ENCODE measurements at regions not wholly inside any gene's neighbourhood (a gene's known extent, or its start where the extent isn't known, plus 50 kb on each side); places are given as distances from the start of the nearest gene placed in this dataset.

DNA sequence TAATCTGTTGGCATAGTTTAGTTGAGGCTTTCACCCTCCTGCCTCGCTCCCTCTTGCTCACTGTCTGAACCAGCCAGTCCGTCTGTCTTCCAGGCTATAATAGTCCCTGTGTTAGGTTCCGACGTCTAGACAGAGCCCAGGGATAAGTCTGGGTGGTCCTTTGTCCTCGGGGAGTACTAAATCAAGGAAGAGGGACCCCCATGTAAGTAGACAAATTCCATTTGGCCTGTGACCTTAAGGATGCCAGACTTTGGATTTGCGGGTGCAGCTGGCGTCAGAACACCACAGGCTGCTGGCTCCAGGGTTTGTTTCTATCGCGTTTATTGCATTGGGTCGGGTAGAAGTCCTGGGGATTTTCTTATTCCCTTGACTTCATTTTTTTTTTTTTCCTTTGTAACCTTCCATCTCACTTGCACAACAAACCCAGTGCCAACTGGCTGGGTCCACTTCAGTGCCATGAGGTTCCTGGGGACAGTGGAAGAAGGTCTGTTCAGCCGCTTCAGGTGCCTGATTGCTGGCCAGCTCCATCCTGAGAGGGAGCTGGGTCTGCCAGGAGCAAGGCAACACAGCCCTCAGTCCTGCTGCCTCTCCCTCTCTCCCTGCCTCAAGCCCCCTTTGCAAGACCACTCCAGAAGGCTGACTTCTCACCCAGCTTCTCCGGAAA lies 95.4 kb upstream of the KLHL25 start:
- DNase-seq (ENCODE audit: low read depth) = no peak

DNA sequence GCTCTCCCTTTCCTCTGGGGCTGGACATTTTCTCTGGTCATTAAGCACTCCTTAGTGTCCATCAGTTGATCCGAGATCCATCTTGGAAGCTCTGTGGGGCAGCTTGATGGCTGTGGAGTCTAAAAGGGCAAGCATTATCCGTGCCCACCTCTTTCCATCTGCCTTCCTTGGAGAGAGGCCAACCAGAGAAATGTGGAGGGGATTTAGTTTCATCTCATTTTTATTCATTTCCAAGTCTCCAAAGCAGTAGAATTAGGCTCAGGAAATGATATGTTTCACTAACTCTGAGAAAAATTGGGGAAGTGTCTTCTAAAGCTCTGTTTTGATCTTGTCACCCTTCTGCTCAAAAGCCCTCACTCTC lies 95.9 kb upstream of the KLHL25 start:
- no peak for DNase-seq (ENCODE audit: low read depth)

DNA sequence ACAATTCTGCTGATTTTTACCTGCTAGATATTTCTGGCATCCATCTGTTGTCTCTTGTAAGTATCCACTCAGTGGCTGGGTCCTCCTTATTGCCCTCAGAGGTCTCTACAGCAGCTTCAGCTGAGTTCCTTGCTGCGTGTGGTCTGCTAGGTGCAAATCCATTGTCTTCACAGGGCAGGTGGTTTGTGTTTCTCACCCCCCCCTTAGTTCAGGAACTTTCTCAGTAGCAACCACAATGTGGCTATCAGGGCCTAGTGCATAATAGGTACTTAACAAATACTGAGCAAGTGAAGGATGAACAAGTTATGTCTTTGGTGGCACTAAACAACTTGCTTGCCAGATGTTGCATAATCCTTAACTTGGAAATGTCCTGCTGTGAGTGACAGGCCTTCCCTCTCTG lies 96.7 kb upstream of the KLHL25 start:
- DNase-seq (ENCODE audit: low read depth) = no peak

DNA sequence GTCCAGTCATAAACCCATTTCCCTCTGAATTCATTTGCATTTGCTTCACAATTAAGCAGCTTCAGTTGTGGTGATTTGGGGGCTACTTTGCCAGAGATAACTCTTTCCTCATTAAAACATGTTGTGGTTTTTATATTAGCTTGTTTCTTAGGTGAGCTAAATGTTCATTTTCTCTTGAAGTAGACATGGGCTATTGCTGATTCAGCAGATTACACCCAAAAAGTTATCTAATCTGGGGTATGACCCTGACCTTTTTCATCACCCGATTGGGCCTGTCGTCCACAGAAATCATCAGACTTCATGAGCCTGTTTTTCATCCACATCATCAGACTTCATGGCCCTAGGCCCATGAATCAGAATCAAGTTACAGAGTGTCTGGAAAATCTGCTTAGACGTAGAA lies 97.5 kb upstream of the KLHL25 start:
- no peak for DNase-seq (ENCODE audit: low read depth)

DNA sequence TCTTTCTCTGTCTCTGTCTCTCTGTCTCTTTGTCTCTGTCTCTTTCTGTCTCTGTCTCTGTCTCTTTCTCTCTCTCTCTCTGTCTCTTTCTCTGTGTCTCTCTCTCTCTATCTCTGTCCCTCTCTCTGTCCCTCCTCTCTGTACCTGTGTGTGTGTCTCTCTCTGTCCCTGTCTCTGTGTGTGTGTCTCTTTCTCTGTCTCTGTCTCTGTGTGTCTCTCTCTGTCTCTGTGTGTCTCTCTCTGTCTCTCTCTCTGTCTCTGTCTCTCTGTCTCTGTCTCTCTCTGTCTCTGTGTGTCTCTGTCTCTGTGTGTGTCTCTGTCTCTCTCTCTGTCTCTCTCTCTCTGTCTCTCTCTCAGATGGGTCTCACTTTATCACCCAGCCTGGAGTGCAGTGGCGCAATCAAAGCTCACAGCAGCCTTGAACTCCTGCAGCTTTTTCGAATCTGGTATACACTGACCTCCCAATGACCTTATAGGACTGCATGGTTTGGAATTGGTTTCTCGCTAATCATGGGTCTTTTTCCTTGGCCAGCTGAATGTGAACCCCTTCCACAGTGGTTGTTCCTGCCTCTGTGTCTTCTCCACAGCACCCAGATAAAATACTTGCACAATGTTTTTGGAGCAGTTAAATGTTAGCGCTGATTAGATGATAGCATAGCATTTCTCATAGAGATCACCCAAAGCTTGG lies 102.6 kb upstream of the KLHL25 start:
- DNase-seq (ENCODE audit: low read depth) = no peak

DNA sequence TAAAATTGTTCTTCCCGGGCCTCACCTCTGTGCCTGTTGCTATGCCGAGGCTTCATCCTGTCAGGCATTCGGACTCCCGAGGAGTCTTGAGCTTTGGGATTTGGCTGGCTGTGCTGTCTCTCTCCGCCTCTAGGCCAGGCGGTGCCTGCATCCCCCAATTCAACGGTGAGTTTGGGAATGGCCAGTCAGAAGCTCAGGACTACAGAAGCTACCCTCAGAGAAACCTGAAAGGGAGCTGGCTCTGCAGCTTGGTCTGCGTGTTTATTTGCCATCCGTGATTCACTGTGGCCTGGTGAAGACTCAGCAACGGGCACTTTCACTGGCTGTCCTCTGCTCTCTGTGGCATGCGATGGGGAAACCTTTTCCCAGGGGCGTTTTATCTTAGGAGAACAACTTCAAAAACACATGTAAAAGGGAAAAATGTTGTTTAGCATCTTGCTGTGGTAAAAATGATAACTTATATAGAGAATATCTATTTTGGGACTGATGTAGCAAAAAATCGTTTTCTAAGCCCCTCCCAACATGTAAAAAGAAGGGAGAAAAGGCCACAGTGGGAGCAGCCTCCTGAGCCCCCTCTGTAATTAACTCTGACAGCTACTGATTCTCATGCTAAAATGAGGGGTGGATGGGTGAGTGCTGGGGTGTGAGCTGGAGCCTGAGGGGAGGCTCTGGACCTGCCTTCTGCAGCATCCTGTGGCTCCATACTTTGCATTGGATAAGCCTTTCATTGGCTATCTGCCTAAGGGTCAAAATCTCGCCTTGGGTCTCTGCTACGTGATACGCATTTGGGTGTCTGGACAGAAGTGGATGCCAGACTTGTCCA lies 103.4 kb upstream of the KLHL25 start:
- DNase-seq (ENCODE audit: low read depth) = no peak

DNA sequence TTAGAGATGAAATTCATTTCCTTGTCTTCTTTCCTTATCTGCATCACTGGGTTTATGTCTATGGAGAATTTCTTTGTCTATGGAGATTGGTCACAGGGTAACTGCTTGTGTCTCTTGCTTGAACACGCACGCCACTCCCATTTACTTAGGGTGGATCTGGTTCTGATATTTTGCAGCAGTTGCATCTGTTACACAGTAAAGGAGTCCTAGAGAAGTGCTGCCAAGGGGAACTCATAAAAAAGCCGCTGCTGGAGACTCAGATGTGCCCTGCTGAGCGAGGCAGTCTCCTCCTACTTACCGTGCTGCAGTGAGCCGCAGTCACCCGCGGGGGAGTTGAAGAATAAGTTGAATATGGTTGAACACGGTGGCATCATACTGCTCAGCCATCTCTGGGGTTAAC lies 105.2 kb upstream of the KLHL25 start:
- DNase-seq (ENCODE audit: low read depth) = no peak

DNA sequence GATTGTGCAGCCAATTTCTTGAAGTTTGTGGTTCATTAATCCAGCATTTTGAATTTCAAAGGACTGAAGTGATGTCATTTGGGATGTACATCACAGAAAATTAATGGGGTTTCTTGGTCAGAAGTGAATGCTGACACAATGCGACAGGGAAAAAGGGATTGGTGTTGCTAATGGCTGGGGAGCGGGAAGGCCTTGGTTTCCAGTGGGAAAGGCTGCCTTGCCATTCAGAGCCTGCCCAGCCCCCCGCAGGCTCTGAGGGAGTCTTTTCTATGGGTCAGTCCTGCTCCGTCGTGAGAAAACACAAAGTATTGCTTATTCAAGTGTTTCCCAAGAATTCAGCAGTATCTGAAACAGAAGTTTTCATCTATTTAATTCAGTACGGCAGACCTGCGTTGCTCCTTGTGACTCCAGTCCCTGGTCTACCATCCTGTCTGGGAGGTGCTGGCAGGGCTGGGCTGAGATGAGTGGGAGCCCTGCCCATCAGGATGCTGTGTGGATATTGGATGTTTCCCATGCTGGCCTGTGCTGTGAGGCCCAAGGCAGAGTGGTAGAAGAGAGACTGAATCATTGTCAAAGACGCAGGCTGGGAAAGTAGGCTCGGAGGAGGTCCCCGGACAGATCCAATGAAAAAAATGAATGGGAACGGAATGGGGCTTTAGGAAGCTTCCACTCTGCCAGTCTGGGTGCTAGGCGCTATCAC lies 111.2 kb upstream of the KLHL25 start:
- DNase-seq (ENCODE audit: low read depth) = no peak

DNA sequence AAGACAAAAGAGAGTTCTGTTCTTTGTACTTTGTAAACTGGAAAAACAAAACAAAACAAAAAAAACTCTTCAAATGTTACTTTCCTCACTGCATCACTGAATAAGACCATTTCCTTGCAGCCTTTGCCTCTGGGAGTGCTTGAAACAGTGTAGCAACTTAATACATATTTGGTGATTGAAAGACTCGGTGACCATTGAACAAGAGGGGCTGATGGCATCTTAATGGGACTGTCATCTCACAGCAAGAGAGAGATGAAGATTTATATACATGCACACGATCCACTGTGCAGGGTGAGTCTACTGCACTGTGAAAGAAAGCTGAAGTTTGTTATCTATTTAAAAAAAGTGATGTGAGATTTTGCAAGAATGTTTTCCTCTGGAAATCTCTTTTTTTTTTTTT lies 111.9 kb upstream of the KLHL25 start:
- no peak for DNase-seq (ENCODE audit: low read depth)

DNA sequence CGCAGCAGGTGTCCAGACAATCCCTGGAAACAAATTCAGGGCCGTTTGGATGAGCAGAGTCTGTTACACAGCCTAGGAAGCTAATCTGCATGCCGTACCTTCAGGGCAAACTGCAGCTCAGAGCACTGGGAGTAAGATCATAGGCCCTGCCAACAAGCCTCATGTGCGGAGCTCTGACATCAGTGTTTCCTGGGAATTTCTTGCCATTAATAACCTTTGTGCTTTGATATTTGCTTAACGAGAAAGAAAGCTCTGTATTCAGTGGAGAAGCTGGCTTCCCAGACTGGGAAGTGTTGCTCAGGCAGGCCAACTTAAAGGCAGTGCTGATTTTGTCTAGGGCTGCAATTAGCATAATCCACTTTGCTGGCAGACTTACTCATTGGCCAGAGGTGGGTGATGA lies 116.1 kb upstream of the KLHL25 start:
- no peak for DNase-seq (ENCODE audit: low read depth)

DNA sequence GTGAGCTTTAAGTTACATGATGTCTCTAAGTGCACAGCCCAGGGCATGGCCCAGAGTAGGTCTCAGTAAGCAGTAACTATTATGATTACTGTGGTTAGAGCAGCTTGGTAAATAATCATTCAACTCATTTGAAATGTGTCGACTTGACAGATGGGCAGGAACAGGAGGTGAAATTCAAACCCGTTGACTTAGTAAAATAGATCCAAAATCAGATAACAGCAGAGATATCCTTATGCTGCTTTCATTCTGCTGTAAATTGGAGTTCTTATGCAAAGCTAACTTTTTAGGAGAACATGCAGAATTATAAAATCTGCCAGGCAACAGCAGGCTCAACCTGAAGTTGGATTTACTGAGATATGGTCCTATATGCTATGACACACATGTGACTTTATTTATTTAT lies 118.7 kb upstream of the KLHL25 start:
- DNase-seq (ENCODE audit: low read depth) = no peak

DNA sequence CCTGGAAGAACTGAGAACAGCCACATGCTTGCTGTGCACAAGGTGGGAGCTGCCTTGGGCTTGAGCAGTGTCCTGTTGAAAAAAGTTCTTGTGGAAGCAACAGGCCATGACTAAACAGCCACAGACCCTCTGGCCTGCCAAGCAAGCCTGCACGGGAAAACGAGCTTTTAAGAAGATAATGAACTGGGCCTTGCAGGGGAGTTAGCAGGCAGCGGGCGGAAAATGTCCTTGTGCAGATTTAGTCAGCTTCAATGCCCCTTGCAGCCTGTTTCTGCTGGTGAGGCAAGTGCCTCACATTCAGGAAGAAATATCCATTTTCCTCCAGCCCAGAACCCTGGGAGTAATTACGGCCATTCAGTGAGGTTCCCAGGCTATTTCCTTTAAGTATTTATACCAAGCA lies 126.2 kb upstream of the KLHL25 start:
- DNase-seq (ENCODE audit: low read depth) = no peak

DNA sequence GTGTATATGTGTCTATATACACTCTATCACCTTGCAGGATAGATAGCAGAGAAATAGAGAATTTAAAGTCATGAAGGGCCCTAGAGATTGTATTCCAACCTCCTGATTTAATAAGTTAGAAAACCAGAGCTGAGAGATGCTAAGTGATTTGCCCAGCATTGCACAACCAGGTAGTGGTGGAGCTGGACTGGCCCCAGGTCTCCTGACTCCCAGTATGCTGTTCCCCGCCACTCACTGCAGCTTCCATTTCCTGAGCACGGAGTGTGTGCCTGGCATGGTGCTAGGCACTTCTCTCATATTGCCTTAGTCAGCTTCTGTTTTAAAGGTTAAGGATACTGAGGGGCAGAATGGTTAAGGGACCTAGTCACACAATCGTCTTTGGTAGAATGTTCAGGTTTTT lies 129.4 kb upstream of the KLHL25 start:
- no peak for DNase-seq (ENCODE audit: low read depth)

DNA sequence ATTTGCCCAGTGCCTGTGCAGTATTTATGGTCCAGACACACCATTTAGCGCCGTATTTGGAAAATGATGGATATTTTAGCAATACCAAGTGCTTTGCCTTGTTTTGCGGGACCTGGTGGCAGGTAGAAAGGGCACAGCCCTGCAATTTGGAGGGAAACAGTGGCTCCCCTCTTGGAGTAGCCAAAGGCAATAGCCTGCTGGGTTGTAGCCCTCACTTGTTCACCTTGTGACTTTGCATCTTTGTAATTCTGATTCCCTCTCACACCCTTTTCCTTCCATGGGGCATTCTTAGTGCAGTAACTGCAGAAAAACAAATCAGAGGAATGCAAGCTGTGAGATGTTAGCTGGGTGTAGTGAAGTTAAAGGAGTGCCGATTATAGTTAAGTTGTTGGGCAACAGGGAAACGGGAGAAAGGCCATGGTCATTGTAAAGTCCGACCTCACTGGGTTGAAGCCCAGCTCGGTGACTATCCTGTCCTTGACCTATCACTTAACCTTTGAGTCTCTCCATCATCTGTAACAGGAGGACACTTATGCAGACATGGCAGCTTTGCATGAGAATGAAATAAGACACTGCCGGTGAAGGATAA lies 131.0 kb upstream of the KLHL25 start:
- DNase-seq (ENCODE audit: low read depth) = no peak

DNA sequence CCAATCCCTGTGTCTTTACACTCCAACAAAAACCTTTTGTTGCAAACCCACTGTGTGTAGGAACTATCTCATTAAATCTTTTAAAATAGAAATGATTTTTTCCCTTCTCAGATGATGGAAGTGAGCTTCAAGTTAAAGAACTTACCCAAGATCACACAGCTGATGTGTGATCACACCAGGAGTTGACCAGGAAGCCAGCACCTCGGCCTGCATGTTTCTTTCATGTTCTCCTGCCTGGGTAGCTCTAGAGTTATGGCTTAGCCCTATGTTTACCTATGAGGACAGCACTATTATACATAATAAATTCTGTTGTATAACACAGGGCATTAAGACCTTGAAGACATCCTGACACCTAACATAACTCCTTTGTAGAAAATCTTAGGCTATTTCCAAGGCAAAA lies 132.1 kb upstream of the KLHL25 start:
- no peak for DNase-seq (ENCODE audit: low read depth)

DNA sequence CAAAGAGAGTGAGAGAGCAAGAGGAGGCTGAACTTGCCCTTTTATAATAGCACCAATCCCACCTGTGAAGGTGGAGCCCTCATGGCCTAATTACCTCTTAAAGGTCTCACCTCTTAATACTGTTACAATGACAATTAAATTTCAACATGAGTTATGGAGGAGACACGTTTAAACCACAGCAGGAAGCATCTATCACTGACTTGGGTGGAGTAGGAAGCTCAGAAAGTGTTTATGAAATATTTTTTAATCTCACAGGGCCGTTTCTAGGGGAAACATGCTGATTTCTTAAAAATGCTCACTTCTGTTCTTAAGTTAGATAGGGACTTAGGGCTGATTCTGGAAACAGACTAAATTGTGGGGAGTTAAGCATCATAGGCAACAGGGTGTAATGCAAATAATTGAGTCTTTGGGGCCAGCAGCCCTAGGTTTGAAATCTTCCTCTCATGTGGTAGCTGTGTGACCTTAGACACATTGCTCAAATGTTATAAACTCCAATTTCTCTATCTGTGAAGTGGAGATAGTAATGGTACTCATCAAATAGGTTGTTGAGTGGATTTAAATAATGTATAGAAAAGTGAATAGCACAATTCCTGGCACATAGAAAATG lies 133.3 kb upstream of the KLHL25 start:
- DNase-seq (ENCODE audit: low read depth) = no peak

DNA sequence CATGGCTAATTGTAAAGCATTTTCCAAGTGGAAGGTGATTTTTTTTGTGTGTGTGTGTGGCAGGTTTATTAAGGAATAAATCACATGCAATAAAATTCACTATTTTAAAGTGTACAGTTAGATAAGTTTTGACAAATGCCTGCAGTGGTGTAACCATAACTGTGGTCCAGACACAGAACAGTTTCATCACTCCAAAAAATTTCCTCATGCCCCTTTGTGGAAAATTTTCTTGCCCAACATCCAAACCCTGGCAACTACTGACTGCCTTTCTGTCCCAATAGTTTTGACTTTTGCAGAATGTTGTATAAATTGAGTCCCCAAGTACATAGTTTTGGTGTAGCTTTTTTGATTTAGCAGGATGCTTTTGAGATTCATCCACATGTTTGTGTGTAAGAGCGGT lies 135.1 kb upstream of the KLHL25 start:
- no peak for DNase-seq (ENCODE audit: low read depth)

DNA sequence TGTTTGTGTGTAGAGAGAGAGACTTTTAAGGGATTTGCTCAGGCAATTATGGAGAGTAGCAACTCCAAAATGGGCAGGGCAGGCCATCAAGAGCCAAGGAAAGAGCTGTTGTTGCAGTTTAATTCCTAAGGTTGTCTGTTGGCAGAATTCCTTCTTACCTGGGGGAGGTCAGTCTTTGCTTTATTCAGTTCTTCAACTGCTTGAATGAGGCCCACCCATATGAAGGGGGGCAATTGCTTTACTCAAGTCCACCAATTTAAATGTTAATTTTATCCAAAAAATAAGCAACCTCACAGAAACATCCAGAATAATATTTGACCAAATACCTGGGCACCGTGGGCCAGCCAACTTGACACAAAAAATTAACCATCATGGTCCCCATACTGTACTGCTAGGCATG lies 137.7 kb upstream of the KLHL25 start:
- DNase-seq (ENCODE audit: low read depth) = no peak

DNA sequence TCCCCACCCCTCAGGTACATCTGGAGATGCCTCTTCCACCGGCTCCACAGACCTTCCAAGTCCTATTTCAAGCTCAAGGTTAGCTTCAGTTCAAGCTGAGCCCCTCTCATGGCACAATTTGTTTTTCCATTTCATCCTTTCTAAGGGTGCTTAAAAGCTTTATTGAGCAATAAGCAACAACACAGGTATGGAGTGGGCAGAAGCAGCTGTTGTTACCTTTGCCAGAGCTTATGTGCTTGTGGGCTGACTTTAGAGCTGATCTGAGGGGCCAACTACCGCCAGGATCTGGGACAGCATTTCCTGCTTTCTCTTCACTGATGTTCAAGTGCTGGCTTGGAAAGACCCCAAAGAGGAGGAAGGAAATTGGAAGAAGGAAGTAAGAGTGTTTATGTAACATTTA lies 140.0 kb upstream of the KLHL25 start:
- DNase-seq (ENCODE audit: low read depth) = no peak

DNA sequence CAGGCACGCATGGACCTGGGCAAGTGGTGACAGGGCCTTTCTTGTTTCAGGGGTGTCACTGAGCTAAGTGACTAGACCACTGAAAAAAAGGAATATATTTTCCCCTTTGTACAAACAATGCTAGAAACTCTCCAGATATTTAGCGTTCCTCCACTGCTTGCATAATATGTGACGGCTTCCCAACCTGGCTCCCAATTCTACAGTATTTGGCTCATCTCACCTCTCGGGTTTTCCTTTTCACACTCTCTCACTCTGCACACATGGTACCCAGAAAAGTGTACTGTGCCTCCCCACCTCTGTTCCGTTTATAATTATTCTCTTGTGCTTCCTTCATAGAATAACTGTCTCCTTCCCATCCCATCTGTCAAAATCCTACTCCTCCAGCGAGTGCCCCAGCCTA lies 140.5 kb upstream of the KLHL25 start:
- no peak for DNase-seq (ENCODE audit: low read depth)

DNA sequence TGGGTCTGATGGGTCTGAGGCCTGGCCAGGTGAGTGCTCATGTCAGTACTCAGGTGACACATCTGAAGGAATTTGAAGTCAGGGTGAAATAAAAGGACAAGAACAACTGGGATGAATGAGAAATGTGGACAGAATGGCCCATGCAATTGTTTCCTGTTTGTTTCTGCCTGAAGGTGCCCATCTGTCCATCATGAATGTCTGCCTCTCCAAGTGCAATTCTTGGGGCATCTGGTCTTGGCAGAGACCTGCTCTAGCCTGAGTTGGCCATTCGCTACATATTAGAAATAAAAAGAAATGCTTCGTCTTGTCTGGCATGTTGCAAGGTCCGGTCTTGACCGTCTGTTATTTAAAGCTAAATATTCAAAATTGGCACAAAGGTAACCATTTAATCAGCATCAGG lies 142.0 kb upstream of the AGBL1 start:
- no peak for DNase-seq (ENCODE audit: low read depth)

Data from EH (cell line).